Heart right ventricle (tissue), 16 donors: ENCODE measurements at regions not wholly inside any gene's neighbourhood (a gene's known extent, or its start where the extent isn't known, plus 50 kb on each side); places are given as distances from the start of the nearest gene placed in this dataset.
"Not testable (repeated sequence)": the region's sequence is repeated elsewhere in the genome, so short reads cannot be mapped to it uniquely, and the experiment has no call there.

Experiments used
- ATAC-seq, 8 donors: fragments of 200-7000 bp; cut with Tn5 transposase; one replicate each; pipeline ENCODE4 v1.9.1; 2020; ENCODE audit warnings: mild to moderate bottlenecking in 8 of 8, moderate library complexity in 8 of 8, moderate number of reproducible peaks in 1 of 8
- DNase-seq, 2 donors: peaks; one replicate each; pipeline ENCODE4 v3.0.0-alpha.2; 2020
- H3K27ac ChIP-seq, 10 donors: fragments of 200-600 bp; sonication (generic) in 2 of 10; one replicate each; pipeline versions ENCODE4 v1.5.0 to v1.8.0; 2020 to 2022; ENCODE audit warnings: mild to moderate bottlenecking in 3 of 10
- H3K27me3 ChIP-seq, 7 donors: fragments of 200-600 bp; one replicate each; pipeline ENCODE4 v1.8.0; 2021 to 2022; ENCODE audit warnings: mild to moderate bottlenecking in 2 of 7
- H3K36me3 ChIP-seq, 9 donors: fragments of 200-600 bp; sonication (generic) in 1 of 9; one replicate each; pipeline versions ENCODE4 v1.5.0 to v1.8.0; 2020 to 2022; ENCODE audit warnings: mild to moderate bottlenecking in 2 of 9
- H3K4me1 ChIP-seq, 9 donors: fragments of 200-600 bp; sonication (generic) in 1 of 9; one replicate each; pipeline versions ENCODE4 v1.5.0 to v1.8.0; 2020 to 2022; ENCODE audit warnings: mild to moderate bottlenecking in 4 of 9
- H3K4me3 ChIP-seq, 10 donors: fragments of 200-600 bp; sonication (generic) in 2 of 10; one replicate each; pipeline versions ENCODE4 v1.5.0 to v1.8.0; 2020 to 2022; ENCODE audit warnings: mild to moderate bottlenecking in 7 of 10, moderate library complexity in 2 of 10
- H3K9me3 ChIP-seq, 11 donors: fragments of 200-600 bp in 10 of 11; sonication (generic) in 2 of 11; one replicate each; pipeline versions ENCODE4 v1.5.0 to v1.8.0; 2013 to 2022; ENCODE audit warnings: mild to moderate bottlenecking in 2 of 11, control low read depth in 1 of 11, moderate library complexity in 1 of 11
- WGBS, 2 donors: extraction: QIAGEN DNeasy Blood & Tissue Kit; methylation state at CpG; one replicate each; pipeline ENCODE4 v1.1.7; 2013; ENCODE audit warnings: inconsistent platforms in 1 of 2; 5-methylcytosine and 5-hydroxymethylcytosine counted together
- intact Hi-C, 10 donors: fragments of 100-400 bp; cut with DNase I; formaldehyde crosslinking; loops; one replicate each; pipeline versions ENCODE4 v1.11.1 to v1.14.2; 2022
- TF ChIP-seq, protein P1 (sequence below), 9 donors: fragments of 200-600 bp; sonication (generic) in 2 of 9; IDR thresholded peaks; one replicate each; pipeline versions ENCODE4 v1.5.0 to v1.8.0; 2021 to 2022; ENCODE audit warnings: antibody characterized with exemption in 9 of 9, mild to moderate bottlenecking in 5 of 9, moderate library complexity in 1 of 9
- donor health status: Arrhythmogenic right ventricular cardiomyopathy.
- donor health status: ischemic (EF 13 %, LVEDD 7.1; RV severe dilation, severe dysfunction).
- donor health status: healthy with polysubstance abuse.
- donor health status: DM: no; HTN: yes; CAD: no.
- donor health status: DM: no; HTN: no; CAD: no.
- donor health status: ischemic (EF 25% LVEDD 6.9; RV normal size, moderate dysfunction).
- donor health status: ischemic (EF 25% LVEDD 5.7; RV mildly dilated, moderate dysfunction).
- donor health status: healthy.
- donor health status: DM: yes; HTN: yes; CAD: no.
- donor health status: Ischemic cardiomyopathy.
- donor health status: ischemic (EF 35%, LVEDD 5.7; RV mildly dilated, moderate dysfunction).
- donor health status: nonischemic (EF 11% LVEDD 7.7; RV severe dilation, severe dysfunction).
- donor health status: DM: yes; HTN: yes; CAD: no.
- donor health status: PGD.
- donor health status: ischemic (EF 29% LVEDD 5.4; RV normal size, mild dysfunction).
- donor health status: nonischemic (EF 23%, LVEDD 6.1; RV moderate dilation, normal function).

DNA sequence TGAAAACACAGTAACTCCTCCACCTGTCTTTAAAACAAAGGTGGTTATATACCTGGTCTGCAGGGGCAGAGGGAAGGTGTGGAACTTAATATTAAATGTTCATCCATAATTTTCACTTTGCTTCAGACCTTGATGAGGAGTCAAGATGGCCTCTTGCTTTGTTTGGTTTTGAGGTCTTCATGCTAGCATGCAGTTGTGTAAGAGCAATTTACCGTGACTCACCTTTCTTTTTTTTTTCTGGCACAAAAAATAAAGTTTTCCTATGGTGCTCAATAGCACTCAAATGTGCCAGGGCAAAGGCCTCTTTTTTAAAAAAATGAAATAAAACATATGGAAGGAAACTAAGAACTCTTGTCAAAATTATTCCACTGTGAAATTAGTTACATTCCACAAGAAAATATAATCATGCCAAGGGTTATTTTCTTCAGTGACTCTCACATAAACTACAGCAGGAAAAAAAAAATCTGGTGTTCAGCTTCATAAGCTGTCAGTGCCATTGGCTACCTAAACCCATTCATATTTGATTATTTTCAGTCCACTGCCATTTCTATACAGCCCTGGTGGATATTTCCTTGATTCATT is 128.2 kb downstream of the SLC7A11 start:
- Histone ChIP-seq H3K9me3 (peaks cover 0 to 3% (median 0%) of the 10 kb centered on the region in 11 donors), H3K27me3 (no peaks in the 10 kb centered on the region), H3K4me3 (no peak overlapping the region), H3K4me1 (no peaks in the 10 kb centered on the region), H3K36me3 (no peaks in the 10 kb centered on the region), H3K27ac (no peak overlapping the region)
- no peak for DNase-seq
- ATAC-seq, result no peak
- intact Hi-C loops, result no loop called here
- TF ChIP-seq, protein P1, sequence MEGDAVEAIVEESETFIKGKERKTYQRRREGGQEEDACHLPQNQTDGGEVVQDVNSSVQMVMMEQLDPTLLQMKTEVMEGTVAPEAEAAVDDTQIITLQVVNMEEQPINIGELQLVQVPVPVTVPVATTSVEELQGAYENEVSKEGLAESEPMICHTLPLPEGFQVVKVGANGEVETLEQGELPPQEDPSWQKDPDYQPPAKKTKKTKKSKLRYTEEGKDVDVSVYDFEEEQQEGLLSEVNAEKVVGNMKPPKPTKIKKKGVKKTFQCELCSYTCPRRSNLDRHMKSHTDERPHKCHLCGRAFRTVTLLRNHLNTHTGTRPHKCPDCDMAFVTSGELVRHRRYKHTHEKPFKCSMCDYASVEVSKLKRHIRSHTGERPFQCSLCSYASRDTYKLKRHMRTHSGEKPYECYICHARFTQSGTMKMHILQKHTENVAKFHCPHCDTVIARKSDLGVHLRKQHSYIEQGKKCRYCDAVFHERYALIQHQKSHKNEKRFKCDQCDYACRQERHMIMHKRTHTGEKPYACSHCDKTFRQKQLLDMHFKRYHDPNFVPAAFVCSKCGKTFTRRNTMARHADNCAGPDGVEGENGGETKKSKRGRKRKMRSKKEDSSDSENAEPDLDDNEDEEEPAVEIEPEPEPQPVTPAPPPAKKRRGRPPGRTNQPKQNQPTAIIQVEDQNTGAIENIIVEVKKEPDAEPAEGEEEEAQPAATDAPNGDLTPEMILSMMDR (IDR thresholded peaks at IDR 0.05), result no peak
- 79 to 81% methylated on average over 1 of the region's 1 CpG for WGBS, 2 donors

DNA sequence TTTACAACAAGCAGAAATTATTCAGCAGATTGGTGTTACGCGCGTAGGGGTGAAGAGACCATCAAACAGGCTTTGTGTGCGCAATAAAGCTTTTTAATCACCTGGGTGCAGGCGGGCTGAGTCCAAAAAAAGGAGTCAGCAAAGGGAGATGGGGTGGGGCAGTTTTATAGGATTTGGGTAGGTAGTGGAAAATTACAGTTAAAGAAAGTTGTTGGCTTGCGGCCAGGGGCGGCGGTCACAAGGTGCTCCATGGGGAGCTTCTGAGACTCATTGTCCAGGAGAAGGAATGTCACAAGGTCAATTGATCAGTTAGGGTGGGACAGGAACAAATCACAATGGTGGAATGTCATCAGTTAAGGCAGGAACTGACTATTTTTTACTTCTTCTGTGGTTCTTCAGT is 129.3 kb downstream of the SLC7A11 start:
- H3K9me3 ChIP-seq, result peaks cover 0 to 11% (median 3%) of the 10 kb centered on the region in 11 donors
- H3K27ac ChIP-seq, intact Hi-C loops, DNase-seq, H3K36me3 ChIP-seq, ATAC-seq, H3K27me3 ChIP-seq, H3K4me1 ChIP-seq, H3K4me3 ChIP-seq: not testable (repeated sequence)
- 91 to 95% methylated on average over 8 of the region's 8 CpGs for WGBS, 2 donors

DNA sequence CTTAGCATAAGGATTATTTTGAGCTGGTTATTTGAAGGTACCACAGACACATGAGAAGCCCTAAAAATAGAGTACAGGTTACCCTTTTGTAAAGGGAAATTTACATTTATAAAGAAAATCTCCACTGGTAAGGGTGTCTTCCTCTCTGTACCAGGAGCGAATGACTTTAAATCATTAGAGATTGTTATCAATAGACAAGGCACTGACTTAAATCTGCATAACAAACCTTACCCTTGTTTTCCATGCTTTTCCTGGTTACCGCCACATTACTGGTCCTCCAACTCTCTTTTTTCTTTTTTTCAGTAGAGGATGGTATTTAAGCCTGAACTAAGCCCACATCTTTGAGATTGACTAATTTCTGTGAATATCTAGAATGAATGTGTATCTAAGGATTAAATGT is 129.8 kb downstream of the SLC7A11 start:
- Histone ChIP-seq H3K36me3 (no peaks in the 10 kb centered on the region), H3K9me3 (peaks cover 0 to 11% (median 3%) of the 10 kb centered on the region in 11 donors), H3K4me1 (no peaks in the 10 kb centered on the region), H3K4me3 (no peak overlapping the region), H3K27ac (no peak overlapping the region), H3K27me3 (no peaks in the 10 kb centered on the region)
- DNase-seq (no peak), ATAC-seq (no peak)
- TF ChIP-seq, protein P1 (IDR thresholded peaks at IDR 0.05), result no peak
- 91 to 98% methylated on average over 2 of the region's 2 CpGs for WGBS, 2 donors
- intact Hi-C loops, result no loop called here

DNA sequence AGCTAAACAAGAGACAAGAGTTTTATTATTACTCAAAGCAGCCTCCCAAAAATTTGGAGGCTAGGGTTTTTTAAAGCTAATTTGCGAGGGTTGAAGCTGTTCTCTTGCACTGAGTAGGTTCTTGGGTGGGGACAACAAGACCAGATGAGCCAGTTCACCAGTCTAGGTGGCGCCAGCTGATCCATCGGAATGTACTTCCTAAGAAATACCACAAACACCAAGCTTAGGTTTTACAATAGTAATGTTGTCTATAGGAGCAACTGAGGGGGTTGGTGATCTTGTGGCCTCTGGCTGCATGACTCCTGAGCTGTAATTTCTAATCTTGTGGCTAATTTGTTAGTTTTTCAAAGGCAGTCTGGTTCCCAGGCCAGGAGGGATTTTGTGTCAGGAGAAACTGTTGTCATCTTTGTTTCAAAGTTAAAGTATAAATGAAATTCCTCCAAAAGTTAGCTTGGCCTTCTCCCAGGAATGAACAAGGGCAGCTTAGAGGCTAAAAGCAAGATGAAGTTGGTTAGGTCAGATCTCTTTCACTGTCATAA is 130.6 kb downstream of the SLC7A11 start:
- Histone ChIP-seq H3K27ac (no peak overlapping the region), H3K36me3 (no peaks in the 10 kb centered on the region), H3K4me3 (no peak overlapping the region), H3K4me1 (no peaks in the 10 kb centered on the region), H3K27me3 (no peaks in the 10 kb centered on the region), H3K9me3 (peaks cover 0 to 11% (median 3%) of the 10 kb centered on the region in 11 donors)
- WGBS, 2 donors, result 91 to 97% methylated on average over 3 of the region's 3 CpGs
- ATAC-seq (no peak), DNase-seq (no peak)
- intact Hi-C loops, result no loop called here
- TF ChIP-seq, protein P1 (IDR thresholded peaks at IDR 0.05), result no peak

DNA sequence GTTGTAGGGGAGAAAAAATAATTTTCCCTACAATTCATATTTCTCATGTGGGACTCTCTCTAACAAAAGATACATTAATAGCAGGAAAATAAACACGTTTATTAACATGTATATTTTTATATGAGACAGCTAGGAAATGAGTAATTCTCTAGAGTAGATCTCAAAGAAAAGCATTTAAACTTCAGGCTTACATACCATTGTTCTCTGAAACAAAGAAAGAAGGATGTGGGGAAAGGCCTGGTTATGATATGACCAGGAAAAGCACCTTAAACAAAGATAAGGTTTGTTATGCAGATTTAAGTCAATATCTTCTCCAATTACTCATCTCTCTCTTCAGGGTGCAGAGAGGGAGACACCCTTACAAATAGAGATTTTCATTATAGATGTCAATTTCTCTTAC is 131.3 kb downstream of the SLC7A11 start:
- H3K27me3 ChIP-seq, result no peaks in the 10 kb centered on the region
- H3K9me3 ChIP-seq, result peaks cover 0 to 11% (median 3%) of the 10 kb centered on the region in 11 donors
- no peak overlapping the region for H3K27ac ChIP-seq
- TF ChIP-seq, protein P1 (IDR thresholded peaks at IDR 0.05), result no peak
- WGBS, 2 donors, result 45 to 50% methylated on average over 1 of the region's 1 CpG
- no peaks in the 10 kb centered on the region for H3K4me1 ChIP-seq
- DNase-seq (no peak), ATAC-seq (no peak)
- intact Hi-C loops, result no loop called here
- no peaks in the 10 kb centered on the region for H3K36me3 ChIP-seq
- H3K4me3 ChIP-seq, result no peak overlapping the region
